OCI-LY1 (cell line): ENCODE measurements at regions not wholly inside any gene's neighbourhood (a gene's known extent, or its start where the extent isn't known, plus 50 kb on each side); places are given as distances from the start of the nearest gene placed in this dataset.

Source experiments
- H2AFZ ChIP-seq: fragments of 200-600 bp; sonication (generic), shearing (Covaris generic); 2 replicates; pipeline ENCODE4 v1.6.0; 2014; ENCODE audit warnings: antibody characterized with exemption, mild to moderate bottlenecking, low read length
- H3F3A ChIP-seq: fragments of 200-600 bp; sonication (generic), shearing (Covaris generic); 2 replicates; pipeline ENCODE4 v1.6.0; 2014; ENCODE audit warnings: mild to moderate bottlenecking, antibody characterized with exemption, low read length, moderate library complexity; ENCODE audit not compliant: insufficient read depth
- H3K27ac ChIP-seq: fragments of 200-600 bp; sonication (generic); 2 replicates; pipeline ENCODE4 v1.5.1; 2014; ENCODE audit warnings: low read length, mixed run types, mild to moderate bottlenecking, low read depth; ENCODE audit not compliant: poor library complexity, severe bottlenecking
- H3K27me3 ChIP-seq: fragments of 200-600 bp; sonication (generic); 2 replicates; pipeline ENCODE4 v1.6.0; 2014; ENCODE audit warnings: antibody characterized with exemption, mild to moderate bottlenecking, low read length, moderate library complexity; ENCODE audit not compliant: insufficient read depth
- H3K36me3 ChIP-seq: fragments of 200-600 bp; sonication (generic); 2 replicates; pipeline ENCODE4 v1.6.1; 2014; ENCODE audit warnings: mild to moderate bottlenecking, antibody characterized with exemption, low read length, moderate library complexity, mixed read lengths; ENCODE audit not compliant: insufficient read depth
- H3K4me1 ChIP-seq: fragments of 200-600 bp; sonication (generic); 2 replicates; pipeline ENCODE4 v1.5.1; 2014; ENCODE audit warnings: mild to moderate bottlenecking, low read length, moderate library complexity; ENCODE audit not compliant: insufficient read depth, severe bottlenecking
- H3K4me2 ChIP-seq: fragments of 200-600 bp; sonication (generic), shearing (Covaris generic); 2 replicates; pipeline ENCODE4 v1.6.1; 2014; ENCODE audit warnings: low read length
- H3K4me3 ChIP-seq: fragments of 200-600 bp; sonication (generic); 2 replicates; pipeline ENCODE4 v1.5.1; 2014; ENCODE audit warnings: low read length, low read depth, mild to moderate bottlenecking, mixed read lengths; ENCODE audit not compliant: poor library complexity, severe bottlenecking
- H3K79me2 ChIP-seq: fragments of 200-600 bp; shearing (Covaris generic); 2 replicates; pipeline ENCODE4 v1.6.1; 2016; ENCODE audit warnings: mixed run types, low read length, mixed read lengths; ENCODE audit not compliant: insufficient read depth
- H3K9ac ChIP-seq: fragments of 200-600 bp; sonication (generic), shearing (Covaris generic); 2 replicates; pipeline ENCODE4 v1.6.1; 2014; ENCODE audit warnings: mild to moderate bottlenecking, low read length, mixed read lengths
- H3K9me2 ChIP-seq: fragments of 200-600 bp; sonication (generic), shearing (Covaris generic); 2 replicates; pipeline ENCODE4 v1.6.1; 2014; ENCODE audit warnings: low read depth, mild to moderate bottlenecking, low read length, mixed read lengths
- H3K9me3 ChIP-seq: fragments of 200-600 bp; shearing (Covaris generic); 2 replicates; pipeline ENCODE4 v1.6.1; 2014; ENCODE audit warnings: low read length, mixed read lengths
- H4K20me1 ChIP-seq: fragments of 200-600 bp; sonication (generic), shearing (Covaris generic); 2 replicates; pipeline ENCODE4 v1.6.0; 2016; ENCODE audit warnings: mild to moderate bottlenecking, low read length; ENCODE audit not compliant: insufficient read depth
- CTCF ChIP-seq: fragments of 200-600 bp; sonication (generic), shearing (Covaris generic); IDR thresholded peaks from 2 replicates; pipeline ENCODE4 v1.5.1; 2017; ENCODE audit warnings: mild to moderate bottlenecking, antibody characterized with exemption, low read length, moderate library complexity, mixed read lengths
- EZH2 ChIP-seq: fragments of 200-600 bp; sonication (generic), shearing (Covaris generic); IDR thresholded peaks from 2 replicates; pipeline ENCODE4 v1.8.0; 2017; ENCODE audit warnings: borderline replicate concordance, mixed run types, mild to moderate bottlenecking, antibody characterized with exemption, low read length, moderate library complexity, mixed read lengths

- Histone ChIP-seq H2AFZ (no peak overlapping the region), H3K79me2 (no peaks in the 10 kb centered on the region), H3K4me2 (no peak overlapping the region), H3F3A (no peaks in the 10 kb centered on the region), H3K9me2 (no peaks in the 10 kb centered on the region), H3K27me3 (no peaks in the 10 kb centered on the region), H4K20me1 (no peaks in the 10 kb centered on the region), H3K4me3 (no peak overlapping the region), H3K27ac (no peak overlapping the region), H3K36me3 (no peaks in the 10 kb centered on the region), H3K4me1 (no peaks in the 10 kb centered on the region), H3K9ac (no peak overlapping the region), H3K9me3 (no peaks in the 10 kb centered on the region)
- TF ChIP-seq CTCF, result no peak
- TF ChIP-seq EZH2, result no peak
These were observed 345.3 kb upstream of the POU1F1 start for GRCh38 chr3:87621667-87622066.

GRCh38 chr3:87615506-87615905 lies 339.1 kb upstream of the POU1F1 start:
- Histone ChIP-seq H3K79me2 (no peaks in the 10 kb centered on the region), H3K9ac (no peak overlapping the region), H3K4me2 (no peak overlapping the region), H3K27ac (no peak overlapping the region), H2AFZ (no peak overlapping the region), H3F3A (no peaks in the 10 kb centered on the region), H3K9me2 (no peaks in the 10 kb centered on the region), H4K20me1 (no peaks in the 10 kb centered on the region), H3K36me3 (no peaks in the 10 kb centered on the region), H3K9me3 (peaks cover 3% of the 10 kb centered on the region; the same call in 1 of the 2 replicates), H3K27me3 (no peaks in the 10 kb centered on the region), H3K4me3 (no peak overlapping the region), H3K4me1 (no peaks in the 10 kb centered on the region)
- TF ChIP-seq EZH2 (no peak), CTCF (no peak)

GRCh38 chr3:87614998-87615397 lies 338.6 kb upstream of the POU1F1 start:
- Histone ChIP-seq H4K20me1 (no peaks in the 10 kb centered on the region), H3K27me3 (no peaks in the 10 kb centered on the region), H3K9me2 (no peaks in the 10 kb centered on the region), H3K27ac (no peak overlapping the region), H3K9me3 (peaks cover 3% of the 10 kb centered on the region; the same call in 1 of the 2 replicates), H3K4me2 (no peak overlapping the region), H3K79me2 (no peaks in the 10 kb centered on the region), H3K9ac (no peak overlapping the region), H3F3A (no peaks in the 10 kb centered on the region), H3K36me3 (no peaks in the 10 kb centered on the region), H2AFZ (no peak overlapping the region), H3K4me1 (no peaks in the 10 kb centered on the region), H3K4me3 (no peak overlapping the region)
- TF ChIP-seq CTCF (no peak), EZH2 (no peak)
